ENCODE measurements at regions not wholly inside any gene's neighbourhood (a gene's known extent, or its start where the extent isn't known, plus 50 kb on each side); places are given as distances from the start of the nearest gene placed in this dataset.
"Not testable (repeated sequence)": the region's sequence is repeated elsewhere in the genome, so short reads cannot be mapped to it uniquely, and the experiment has no call there.

DNA sequence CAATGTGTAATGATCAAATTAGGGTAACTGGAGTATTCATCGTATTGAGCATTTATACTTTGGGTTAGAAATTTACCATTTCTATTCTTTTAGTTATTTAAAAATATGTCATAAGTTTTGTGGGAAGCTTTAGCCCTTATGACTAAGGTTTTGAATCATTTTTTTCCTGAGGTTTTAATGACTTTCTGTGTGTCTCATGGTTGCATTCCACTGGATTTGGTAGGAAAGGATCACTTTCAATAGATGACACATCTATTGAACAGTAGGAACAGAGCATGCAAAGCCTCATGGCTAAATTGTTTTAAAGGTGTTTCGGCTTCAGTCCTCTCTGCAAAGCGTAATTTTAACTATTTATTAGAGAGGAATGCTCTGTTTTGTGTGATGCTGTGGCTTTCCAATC lies 512.4 kb upstream of the CHD1 start:
- no peak for DNase-seq (ENCODE audit: low spot score)

DNA sequence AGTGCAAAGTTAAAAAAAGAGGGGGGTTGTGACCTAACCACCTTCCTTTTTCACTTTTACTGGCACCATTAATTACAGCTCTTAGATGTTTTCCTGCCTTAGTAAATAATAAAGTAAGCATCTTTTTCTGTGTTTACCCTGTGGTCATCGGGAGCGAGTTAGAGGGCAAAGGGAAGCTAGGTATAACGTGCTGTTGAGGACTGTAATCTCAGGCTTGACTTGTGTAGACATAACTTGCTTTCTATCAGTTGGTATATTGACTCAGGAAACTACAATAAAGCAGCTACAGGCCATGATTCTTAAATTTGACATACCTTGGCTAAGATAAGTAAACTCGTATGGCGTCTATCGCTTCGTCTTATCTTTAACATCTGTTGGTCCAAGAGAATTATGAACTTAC lies 509.8 kb upstream of the CHD1 start:
- no peak for DNase-seq (ENCODE audit: low spot score)

DNA sequence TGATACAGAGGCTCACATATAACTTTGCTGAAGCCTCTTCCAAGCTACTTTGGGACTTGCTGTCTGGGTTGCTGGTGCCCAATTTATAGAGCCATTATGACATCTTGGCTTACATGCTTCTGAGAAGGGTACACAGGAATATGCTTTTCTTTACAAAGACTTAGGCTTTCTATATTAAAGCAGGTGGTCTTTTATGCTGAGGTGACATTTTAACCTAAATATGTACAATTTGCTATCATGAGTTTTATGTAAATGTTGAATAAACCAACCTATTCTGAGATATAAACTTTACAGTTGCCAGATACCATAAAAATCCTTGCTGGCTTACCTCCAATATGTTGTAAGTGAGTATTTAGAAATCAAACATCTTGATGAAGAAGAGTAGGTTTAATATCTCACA lies 509.2 kb upstream of the CHD1 start:
- no peak for DNase-seq (ENCODE audit: low spot score)

DNA sequence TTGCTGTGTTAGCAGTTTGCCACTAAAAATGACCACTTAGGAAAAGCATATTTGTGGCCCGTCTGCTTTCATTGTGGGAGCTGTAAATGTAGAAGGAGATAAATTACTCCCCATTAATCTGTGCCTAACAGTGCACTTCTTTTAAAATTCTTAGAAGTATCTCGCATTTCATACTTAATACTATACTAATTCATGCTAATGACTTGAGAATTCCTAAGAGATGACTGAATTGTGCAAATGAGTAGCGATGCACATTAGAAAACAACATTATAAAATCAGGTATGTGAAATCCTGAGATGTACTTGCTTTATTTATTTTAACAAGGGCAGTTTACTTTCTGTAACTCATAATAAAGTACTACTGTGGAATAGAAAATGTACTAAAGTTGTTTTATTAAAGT lies 494.6 kb upstream of the CHD1 start:
- not testable (repeated sequence) for DNase-seq (ENCODE audit: low spot score)

DNA sequence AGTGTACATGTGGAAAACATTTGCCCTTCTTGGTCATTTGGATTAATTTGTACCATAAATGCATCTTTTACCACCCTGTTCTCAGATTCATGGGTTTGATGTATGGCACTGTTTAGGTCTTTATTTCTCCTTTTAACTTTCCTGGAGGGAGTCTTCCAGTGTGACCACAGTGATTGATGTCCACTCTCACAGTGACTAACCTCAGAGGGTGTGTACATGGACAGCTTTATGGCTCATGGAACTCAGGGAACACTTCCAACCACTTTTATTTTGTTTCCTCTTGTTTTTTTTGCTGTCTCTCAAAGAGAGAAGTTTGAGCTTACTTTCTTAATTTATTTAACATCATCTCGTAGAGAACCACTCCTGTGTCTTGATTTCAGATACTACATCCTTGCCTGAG lies 489.8 kb upstream of the CHD1 start:
- DNase-seq (ENCODE audit: low spot score), result not testable (repeated sequence)

DNA sequence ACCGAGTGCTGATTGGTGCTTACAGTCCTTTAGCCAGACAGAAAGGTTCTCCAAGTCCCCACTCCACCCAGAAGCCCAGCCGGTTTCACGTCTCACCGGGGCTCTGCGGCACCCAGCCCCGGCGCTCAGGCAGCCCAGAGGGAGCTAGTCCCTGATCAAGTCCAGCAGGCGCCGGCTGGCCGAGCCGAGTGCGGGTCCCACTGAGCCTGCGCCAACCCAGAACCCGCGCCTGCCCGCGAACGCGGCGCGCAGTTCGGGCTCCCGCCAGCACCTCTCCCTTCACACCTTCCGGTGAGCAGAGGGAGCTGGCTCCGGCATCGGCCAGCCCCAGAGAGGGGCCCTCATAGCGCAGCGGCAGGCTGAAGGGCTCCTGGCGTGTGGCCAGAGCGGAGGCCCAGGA lies 481.6 kb upstream of the CHD1 start:
- DNase-seq (ENCODE audit: low spot score), result not testable (repeated sequence)

DNA sequence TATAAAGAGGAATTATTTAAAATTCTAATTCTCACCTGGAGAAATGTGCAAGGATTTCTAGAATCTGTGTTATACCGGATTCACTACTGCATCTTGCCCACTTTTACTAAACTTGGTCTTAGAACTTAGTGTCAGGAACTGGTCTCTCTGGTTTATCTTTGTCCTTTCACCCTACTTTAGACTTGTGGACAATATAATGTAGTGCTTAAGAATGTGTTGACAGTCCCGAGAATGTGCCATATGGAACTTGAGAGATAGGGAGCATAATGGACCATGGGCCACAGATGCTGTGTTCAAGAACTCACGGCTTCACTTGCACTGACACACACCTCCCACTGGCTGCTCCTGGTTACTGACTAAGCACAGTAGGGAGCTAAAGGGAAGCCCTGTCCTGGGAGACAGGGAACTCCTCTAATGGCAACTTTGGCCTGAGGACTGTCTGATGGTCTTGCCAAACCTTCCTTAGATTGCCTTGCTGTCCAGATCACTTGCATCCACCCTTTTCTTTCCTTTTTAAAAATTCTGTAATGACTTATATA lies 476.0 kb upstream of the CHD1 start:
- DNase-seq (ENCODE audit: low spot score), result not testable (repeated sequence)

DNA sequence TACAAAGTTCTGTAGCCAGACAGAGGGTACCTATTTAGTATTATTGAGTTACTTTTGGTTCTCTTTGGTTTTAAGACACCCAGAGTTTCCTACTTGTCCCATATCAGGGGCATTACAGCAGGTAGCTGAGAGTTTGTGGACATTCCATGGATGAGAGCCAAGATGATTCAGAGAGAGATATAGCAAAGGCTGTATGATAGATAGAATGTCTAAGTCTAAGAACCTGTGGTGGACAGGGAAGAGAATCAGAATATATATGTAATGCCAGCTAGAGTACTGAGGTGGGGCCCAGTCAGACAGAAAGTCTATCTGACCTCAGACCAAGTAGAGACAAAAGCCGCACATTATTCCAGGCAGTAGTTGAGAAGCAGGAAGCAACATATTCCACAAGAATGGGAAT lies 471.8 kb upstream of the CHD1 start:
- not testable (repeated sequence) for DNase-seq (ENCODE audit: low spot score)

DNA sequence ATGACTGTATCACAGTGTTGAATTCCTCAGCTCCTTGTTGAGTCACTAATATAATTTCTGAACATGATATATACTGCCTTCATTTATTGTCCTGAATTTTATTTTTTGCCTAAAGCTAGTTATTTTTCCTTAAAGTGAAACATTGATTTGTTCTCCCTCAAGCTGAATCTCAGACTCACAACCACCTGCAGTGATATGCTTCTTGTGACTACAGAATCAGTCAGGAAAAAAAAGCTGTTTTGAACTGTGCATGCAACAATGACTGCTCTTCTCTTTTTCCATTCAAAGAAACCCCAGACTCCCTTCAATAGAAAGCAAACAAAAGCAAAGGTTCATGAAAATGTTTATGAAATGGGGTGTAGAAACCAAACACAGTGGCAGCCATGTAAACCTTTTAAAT lies 470.2 kb upstream of the CHD1 start:
- DNase-seq (ENCODE audit: low spot score), result no peak

DNA sequence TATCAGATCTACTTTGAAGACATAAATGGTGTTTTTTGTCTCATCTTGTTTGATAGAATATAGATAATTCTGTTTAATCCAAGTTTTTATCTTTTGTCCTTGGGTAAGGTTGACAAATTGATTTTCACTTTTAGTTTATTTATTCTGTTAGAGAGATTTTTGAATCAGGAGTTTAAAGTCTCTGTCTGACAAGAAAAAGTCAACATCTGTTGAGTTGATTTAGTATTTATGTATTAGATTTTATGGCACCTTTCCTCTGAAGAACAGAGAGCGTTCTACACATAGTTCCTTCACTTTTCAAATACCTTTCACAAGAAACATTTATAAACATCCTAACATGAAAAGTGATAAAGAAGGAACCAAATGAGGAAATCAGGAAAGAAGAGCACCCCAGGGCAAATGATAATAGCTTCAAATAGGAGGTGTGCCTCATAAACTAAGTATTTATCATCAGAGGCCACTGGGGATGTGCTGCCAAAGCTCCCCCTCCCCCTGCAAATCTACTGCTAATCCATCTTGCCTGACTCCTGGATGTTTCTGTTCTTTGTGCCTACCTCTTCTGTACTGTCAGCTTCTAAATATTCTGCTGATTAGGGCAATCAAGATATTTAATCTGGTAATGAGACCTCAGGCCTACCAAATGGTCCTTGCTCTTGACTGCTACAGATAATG lies 457.7 kb upstream of the CHD1 start:
- DNase-seq (ENCODE audit: low spot score), result no peak

DNA sequence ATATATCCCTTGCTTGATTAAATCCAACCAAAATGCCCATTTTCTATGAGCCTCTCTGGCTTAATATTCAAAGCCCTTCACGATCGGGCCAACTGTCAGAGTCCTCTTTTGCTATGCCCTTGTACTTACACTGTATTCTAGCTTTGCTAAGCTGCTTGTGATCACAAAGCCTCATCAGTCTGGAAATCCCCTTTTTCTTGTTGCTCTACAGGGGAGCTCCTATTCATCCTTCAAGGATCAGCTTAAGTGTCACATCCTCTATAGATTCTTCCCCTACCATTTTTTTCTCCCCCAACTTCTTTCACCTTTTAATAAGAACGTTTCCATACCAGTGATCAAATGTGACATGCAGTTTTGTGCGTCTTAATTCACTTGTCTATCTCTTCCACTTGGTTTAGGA lies 450.4 kb upstream of the CHD1 start:
- no peak for DNase-seq (ENCODE audit: low spot score)

DNA sequence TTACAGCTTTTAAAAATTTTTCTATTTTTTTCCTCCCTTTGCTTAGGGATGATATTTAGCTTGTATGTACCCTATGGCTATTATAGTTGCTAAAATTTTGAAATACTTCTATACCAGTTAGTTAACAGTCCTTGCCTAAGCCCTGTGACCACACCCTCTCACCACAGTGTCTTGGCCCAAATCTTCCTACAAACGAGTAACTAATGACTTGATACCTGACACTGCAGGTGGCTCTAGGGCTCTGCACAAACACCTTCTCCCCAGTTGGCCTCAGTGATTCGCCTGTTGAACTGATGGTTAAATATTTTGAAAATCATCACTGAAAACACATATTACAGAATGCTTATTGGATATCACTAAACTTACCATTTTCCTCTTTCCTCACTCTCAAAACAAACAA lies 449.6 kb upstream of the CHD1 start:
- DNase-seq (ENCODE audit: low spot score), result no peak

DNA sequence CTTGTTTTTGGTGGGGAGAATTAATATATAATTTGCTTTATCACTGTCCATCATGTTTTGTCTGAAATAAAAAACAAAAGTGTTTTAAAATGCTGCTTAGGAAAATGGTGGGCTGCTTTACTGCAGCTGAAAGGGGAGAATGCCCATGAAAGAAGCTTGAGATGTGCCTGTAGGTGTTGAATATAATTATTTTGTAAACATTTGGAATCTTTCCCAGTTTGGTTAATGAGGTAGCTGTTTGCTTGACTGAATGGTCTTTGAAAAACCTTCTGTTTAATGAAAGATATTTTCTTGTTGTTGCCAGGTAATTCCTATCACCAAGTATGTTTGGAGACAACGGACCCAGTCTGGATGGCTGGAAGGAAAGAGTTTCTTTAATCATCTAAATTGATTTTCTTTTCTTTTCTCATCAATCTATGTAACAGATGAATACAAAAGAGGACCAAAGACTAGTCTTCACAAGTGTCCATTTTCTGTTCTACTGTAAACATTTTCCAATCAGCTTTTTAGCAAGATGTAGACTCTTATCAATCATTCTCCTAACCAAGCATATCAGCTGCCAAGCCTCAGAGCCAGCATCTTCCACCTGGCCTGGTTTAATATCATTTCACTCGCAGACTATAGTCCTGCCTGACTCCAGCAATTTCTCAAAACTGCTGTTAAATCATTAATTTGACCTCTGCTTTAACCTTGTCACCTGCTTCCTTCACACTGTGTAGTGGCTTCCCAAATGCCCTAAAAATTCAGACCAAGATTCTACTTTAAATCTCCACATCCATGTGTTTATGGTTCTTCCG lies 441.2 kb upstream of the CHD1 start:
- DNase-seq (ENCODE audit: low spot score), result no peak

DNA sequence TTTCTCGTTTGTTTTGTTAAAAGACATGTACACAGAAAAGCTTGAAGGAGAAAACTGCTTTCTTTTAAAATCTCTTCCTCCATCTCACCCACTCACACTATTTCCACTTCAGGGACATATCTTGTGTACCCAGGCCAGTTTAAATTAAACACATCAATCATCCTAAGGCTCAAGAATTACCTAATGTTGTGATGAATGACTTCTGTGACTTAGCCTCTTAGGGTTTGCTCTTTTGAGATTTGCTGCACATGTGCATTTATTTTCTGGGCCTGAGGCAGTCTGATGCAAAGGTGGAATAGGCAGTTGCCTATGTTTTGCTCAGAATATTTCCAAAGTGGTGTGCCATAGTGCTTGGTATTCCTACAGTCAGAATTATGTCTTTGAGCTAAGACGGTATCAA lies 439.9 kb upstream of the CHD1 start:
- DNase-seq (ENCODE audit: low spot score), result no peak

DNA sequence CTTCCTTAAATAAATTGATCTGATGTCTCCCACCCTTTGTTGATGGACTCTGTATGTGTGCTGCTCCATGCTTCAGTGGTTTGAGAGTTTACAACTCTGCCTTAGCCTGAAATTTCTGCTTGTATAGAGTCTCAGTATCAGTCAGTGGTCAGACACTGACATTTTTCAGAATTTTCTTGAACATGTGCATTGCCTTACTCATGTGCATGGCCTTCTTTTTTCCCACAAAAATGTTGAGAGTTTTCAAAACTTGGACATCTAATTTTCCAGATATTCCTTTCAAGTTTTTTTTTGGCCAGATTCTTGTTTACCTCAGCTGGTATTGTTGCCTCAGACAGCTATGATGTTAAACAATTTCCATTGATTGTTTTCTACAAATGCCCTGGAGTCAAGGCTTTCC lies 427.1 kb upstream of the CHD1 start:
- DNase-seq (ENCODE audit: low spot score), result no peak

DNA sequence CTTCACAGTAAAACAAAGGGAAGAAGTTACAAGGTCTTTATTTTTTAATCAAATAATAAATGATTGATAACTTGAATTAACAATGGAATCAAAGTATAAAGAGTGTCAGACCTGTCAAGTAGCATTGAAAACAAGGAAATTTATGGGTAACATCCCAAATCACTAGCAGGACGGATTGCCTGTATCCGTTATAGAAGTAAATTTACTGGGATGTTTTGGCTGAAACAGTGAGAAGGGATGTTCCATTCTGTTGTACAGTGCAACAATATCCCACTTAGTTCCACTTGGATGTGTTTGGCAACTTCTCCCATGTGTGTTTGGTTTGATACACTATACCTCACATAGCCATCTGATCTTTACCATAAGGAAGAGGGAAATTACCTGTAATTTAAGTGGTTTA lies 421.0 kb upstream of the CHD1 start:
- DNase-seq (ENCODE audit: low spot score), result no peak

DNA sequence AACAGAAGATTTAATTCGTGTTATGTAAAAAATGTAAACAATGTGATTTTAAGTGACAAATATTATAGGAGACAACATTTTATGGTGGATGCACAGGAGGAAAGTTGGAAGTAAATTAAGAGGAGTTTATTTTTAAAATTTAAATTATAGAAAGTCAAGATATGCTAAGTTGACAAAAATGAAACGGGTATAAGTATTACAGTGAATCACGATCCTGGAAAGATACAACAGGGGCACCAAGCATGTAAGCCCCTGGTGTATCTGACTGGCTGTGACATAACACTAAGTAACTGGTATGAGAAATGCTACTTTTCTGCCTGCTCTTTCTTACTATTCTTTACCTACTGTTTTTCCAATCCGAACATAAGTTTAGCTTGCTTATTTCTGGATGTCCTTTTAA lies 419.8 kb upstream of the CHD1 start:
- DNase-seq (ENCODE audit: low spot score), result no peak

DNA sequence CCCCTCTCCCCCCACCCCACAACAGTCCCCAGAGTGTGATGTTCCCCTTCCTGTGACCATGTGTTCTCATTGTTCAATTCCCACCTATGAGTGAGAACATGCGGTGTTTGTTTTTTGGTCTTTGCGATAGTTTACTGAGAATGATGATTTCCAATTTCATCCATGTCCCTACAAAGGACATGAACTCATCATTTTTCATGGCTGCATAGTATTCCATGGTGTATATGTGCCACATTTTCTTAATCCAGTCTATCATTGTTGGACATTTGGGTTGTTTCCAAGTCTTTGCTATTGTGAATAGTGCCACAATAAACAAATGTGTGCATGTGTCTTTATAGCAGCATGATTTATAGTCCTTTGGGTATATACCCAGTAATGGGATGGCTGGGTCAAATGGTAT lies 411.0 kb upstream of the CHD1 start:
- not testable (repeated sequence) for DNase-seq (ENCODE audit: low spot score)

DNA sequence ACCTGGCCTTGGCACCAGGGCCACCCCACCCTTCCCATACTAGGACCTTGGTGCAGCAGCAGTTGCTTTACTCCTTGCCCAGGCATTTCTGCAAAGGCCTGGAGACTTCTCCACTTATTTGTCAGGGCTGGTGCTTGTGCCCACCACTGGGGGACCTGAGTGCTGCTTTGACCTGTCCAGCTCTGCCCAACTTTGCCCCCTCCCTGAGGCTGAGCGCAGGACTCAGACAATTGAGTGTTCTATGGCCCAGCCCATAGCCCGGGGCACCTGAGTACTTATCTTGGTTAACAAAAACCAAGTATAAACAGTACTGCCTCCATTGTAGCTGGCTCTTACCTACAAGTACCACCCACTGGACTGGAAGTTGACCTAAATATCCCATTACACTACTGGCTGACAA lies 406.1 kb upstream of the CHD1 start:
- no peak for DNase-seq (ENCODE audit: low spot score)

DNA sequence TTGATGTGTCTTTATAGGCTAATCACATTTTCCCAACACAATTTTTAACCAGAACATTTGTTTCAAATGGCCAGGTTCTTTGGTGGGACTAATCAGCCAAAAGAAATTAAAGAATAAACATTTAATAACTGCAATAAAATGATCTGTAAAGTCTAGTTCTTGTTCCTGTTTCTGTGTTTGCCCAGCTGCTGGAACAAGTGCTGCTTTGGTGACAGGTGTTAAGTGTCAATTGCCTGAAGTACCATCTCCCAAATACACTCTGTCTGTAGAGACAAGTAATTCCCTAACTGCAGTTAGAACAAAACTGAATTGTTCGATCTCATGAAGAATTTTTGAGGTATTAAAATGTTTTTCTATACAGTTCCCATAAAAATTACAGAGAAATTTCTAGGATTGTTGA lies 402.3 kb upstream of the CHD1 start:
- no peak for DNase-seq (ENCODE audit: low spot score)

DNA sequence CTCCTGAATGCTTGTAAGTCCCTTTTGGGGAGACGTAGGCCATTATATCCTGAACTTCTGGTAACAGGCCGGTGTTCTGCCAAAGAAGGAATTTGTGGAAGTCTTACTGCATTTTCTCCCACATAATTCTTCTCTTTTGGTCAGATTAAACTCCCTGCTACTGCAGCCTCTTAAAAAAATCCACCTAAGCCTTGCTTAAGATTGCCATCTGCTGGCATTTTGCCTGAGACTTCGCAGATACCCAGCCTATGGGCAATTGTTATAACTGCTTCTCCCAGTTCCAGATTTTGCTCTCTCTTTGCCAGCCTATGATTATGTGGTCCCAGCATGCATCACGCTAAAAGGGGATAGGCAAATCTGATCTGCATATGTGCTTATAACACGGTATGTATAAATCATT lies 391.6 kb upstream of the CHD1 start:
- DNase-seq (ENCODE audit: low spot score), result no peak

DNA sequence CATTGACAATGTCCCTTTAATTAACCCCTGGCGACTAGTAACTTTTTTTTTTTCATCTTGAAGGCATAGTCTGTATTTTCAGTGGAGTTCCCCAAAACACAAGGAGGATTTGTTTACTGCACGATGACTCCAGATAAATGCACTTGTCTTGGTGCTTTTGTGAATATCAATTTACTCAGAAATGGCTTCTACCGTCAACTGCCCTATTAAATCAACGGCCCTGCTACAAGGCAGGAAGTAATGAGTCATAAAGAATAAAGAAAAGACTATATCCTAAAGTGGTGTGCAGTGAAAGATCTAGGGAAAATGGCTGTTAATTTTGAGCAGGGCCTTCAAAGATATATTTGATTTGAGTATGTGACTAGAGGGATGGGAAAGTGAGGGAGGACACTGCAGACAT lies 388.3 kb upstream of the CHD1 start:
- DNase-seq (ENCODE audit: low spot score), result no peak

DNA sequence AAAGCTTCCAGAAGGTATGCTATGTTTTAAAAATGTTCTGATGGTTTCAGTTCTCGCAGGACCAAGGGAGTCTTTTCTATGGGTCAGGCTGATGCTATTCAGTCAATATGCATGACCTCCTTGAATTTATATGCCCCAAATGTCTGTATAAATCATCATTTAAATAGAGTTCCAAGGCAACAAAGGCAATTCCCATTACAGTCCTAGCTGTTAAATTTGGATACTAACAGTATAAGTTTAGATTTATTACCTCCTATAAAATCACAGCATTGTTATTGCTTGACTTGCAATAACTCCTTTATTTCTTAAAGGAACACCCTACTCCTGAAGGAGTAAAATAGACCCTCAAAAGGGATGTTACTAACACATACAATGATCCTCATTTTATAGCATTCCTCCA lies 387.7 kb upstream of the CHD1 start:
- DNase-seq (ENCODE audit: low spot score), result no peak
